HG02938 (cell line): ENCODE measurements at regions not wholly inside any gene's neighbourhood (a gene's known extent, or its start where the extent isn't known, plus 50 kb on each side); places are given as distances from the start of the nearest gene placed in this dataset.

Experiments used
- ATAC-seq: cut with Tn5 transposase; IDR thresholded peaks from one replicate; pipeline ENCODE4 v1.9.1; 2021; ENCODE audit warnings: mild to moderate bottlenecking, moderate library complexity; ENCODE audit not compliant: unreplicated experiment

DNA sequence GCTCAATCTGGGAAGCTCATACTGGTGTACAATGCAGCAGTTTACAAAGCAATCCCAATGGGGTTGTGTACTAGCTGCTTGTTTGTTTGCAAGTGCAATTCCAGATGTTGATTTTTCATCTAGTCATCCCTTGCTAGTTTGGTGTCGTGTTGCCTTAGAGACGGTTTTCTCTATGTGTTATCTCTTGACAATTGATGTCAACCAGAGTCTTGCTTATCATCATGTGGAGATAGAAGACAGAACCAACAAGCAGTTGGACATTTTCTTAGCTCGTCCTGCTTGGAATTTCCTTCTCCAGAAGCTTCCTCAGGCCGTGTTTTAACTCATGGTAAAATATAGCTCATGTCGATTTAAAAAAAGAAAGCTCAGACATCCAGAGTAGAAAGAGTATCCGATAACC is 262.0 kb upstream of the KCNH8 start:
- ATAC-seq, result no peak

DNA sequence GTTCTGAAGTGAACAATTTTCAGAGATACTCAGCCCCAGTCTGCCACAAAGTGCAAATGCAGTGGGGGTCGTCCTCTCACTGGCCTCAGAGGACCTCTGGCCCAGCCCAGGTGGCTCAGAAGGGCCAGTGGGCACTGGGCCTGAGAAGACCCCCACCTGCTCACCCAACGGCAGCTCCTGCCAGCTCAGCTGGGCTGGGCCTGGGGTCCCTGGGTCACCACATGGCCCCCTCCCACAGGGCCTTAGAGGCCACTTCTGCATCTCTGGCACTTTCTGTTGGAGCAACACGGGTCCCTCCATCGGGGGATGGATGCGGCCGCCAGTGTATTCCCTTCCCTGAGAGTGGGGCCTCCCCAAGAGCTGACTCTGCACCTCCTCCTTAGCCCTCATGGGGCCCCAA is 262.7 kb upstream of the KCNH8 start:
- ATAC-seq, result no peak

DNA sequence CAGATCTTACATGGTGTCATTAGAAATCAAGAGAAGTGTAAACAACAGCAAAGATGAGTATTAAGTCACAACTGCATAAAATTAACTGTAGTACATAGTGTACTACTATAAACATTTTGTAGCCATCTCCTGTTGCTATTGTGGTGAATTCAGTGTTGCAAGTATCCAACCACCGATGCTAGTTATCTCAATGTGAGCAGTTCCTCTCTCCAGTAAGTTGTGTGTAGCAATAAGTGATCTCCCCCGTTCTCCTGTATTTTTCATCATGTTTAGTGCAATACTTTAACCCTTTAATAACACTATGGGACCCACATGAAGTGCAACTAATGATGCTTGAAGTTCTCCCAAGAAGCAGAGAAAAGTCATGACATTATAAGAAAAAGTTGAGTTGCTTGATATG is 264.7 kb upstream of the KCNH8 start:
- no peak for ATAC-seq

DNA sequence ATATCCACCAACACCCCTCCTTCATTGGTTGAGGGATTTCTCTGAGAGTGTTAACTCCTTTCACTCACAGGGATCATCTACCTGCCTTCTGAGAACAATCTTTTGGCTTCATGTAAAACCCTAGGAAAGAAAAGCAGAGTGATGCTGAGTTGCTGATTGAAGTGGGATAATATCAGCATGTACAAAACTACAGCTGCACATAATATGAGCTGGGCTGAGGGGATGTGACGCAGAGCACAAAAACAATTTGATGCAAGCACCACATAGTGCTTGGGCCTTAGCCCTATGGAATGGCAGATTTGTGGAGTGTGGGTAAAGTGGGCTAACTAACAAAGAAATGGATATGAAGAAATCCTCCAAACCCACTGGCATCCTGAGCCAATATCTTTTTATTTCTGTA is 267.6 kb upstream of the KCNH8 start:
- ATAC-seq, result no peak

DNA sequence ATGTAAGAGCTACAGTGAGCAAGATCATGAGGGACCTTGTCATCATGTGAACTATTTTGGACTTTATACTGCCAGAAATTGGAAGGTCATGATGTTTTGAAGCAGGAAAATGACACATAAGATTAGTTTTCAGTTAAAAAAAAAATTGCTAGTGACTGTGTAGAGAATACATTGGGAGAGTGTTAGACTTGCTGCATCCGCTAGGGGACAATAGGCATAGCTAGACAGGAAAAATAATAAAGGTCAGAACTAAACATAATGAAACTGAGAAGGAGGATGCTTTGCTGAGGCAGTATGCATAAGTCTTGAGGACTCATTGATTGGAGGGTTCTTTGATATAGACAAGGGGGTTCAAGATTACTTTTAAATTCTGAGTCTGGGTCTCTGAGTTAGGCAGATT is 275.8 kb upstream of the KCNH8 start:
- ATAC-seq, result no peak

DNA sequence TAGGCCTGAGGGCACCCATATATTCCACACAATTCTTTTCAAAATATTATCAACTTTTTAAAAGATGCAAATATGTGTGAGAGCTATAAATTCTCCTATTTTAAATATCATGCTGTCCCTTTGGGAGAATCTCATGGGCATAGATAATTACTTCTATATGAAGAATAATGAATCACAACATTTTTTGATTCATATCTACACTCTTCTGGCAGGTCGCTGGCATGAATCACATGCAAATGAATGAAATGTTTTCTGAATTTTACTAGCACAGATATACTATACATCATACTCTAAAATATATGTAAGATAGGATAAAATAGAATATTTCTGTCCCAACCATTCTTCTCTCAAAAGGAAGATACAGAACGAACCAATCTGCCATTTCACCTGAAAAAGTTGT is 277.7 kb upstream of the KCNH8 start:
- ATAC-seq, result no peak

DNA sequence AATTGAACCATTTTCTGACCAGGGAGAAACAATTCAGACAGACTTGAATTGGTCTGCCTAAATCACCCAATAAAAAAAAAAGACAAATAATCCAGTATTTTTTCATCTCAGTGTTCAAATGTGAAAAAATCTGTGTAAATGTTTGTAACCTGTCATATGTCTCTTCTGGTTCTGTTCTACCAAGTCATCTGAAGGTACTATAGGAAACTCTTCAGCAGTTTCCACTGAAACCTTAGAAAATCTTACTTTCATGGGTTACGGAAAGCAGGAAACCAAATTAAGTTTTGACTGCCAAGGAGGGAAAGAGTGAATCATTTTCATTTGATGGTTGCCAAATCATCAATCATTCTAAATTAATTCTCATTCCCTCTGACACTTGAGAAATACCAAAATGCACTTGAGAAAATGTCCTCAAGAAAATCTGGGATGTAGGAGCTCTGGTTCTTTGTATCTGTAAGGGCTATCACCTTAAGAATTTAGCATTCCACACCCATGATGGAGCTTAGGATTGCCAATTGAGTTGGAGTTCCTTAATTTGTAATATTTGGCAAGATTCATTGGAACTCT is 278.2 kb upstream of the KCNH8 start:
- no peak for ATAC-seq

DNA sequence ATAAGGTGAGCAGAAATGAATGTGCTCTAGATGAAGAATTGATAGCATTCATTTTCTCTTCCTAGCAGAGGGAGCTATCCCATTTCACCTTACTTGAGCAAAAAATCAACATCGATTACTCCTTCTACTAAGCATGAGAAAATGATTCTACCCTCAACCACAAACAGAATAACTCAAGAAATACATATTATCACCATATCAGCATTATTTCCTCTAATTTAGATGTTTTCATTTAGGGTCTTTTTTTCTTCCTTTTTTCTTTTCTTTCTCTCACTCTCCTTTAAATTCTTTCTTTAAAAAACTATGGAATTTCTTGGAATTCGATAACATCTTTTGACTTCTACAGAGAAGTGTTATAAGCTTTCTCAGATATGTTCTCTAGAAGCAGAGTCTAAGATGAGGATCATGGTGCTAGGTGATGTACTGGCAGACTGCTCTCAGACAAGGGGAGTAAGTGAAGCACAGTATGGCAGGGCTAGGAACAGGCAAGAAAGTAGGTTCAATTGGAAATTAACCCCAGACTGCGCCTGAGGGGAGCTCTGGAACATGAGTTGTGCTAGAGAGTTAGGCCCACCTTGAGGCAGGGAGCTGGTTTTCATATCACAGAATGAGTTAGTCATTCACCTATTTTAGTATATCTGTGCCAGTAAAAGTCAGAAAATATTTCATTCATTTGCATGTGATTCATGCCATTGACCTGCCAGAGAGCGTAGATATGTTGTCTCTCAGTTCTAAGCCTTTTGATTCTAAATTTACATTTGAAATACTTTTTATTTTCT is 279.2 kb upstream of the KCNH8 start:
- ATAC-seq, result no peak

DNA sequence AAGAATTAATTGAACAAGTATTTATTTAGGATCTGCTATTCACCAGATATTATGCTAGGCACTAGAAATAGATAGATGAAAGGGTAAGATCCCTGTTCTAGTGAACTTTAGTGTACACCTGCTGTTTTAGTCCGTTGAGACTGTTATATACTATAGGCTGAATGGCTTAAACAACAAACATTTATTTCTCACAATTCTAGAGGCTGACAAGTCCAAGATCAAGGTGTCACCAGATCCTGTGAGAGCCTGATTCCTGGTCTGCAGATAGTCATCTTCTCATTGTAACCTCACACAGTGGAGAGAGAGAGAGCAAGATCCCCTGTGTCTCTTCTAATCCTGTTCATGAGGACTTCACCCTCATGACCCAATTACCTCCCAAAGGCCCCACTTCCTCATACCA is 281.4 kb upstream of the KCNH8 start:
- no peak for ATAC-seq

DNA sequence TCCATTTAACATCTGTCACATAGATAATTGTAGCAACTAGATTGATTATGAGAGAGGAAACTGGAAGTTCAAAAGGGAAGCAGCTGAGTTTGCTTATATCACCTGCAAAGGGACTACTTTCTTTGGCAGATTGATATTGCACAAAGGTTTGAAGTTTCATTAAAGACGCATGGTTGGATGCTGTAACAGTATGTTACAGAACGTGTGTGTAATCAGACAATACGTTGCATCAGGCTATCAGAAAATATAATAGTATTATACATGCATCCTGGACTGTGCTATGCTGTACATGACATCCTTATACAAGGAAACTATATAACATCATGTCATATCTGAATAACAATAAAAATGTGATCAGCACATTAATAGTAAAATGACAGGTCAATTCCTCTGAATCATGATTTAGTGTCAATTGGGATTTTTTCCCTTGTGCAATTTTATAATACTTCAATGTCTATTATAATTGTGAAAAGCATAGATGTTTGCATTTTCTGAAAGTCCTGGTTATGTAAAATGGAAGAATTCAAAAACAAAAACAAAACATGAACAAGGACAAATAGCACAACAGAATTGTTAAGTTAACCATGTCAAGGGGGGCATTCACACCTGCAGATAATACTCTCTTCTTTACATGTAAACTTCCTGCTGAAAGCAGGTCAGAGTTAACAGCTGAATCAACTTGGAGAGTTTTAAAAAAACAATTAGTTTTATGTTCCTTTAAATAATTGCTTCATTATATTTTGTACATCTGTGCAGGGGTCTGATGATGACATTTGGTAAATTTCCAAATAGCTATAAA is 283.2 kb upstream of the KCNH8 start:
- no peak for ATAC-seq

DNA sequence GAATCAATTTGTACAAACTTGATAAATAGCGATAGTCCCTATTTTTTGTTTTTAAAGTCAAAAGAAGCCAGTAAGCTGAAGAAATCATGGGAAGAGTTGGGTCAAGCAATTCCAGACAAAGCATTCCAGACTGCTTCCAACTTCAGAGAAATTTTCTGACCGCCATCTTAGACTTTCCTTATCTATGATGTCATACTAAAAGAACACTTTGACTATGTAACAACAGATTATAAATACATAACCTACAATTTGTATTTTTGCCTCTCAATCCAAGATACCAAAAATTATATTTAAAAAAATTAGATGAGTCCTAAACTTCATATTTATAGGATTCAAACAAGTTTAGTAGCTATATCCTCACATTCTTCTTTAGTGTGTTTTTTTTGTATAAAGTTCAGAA is 286.2 kb upstream of the KCNH8 start:
- no peak for ATAC-seq

DNA sequence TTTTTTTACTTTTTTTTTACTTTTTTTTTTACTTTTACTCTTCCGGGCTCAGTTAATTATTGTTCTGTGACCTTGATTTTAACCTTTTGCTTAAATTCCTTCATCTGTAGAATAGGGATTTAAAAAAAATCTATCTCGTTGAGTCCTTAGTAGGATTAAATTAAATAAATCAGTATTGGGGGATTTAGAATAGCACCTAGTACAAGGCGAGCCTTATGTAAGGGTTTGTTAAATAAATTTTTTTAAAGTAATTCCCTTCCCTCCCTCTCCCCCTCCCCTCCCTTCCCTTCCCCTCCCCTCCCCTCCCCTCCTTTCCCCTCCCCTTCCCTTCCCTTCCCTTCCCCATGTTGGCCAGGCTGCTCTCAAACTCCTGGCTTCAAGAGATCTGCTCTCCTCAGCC is 287.2 kb upstream of the KCNH8 start:
- no peak for ATAC-seq

DNA sequence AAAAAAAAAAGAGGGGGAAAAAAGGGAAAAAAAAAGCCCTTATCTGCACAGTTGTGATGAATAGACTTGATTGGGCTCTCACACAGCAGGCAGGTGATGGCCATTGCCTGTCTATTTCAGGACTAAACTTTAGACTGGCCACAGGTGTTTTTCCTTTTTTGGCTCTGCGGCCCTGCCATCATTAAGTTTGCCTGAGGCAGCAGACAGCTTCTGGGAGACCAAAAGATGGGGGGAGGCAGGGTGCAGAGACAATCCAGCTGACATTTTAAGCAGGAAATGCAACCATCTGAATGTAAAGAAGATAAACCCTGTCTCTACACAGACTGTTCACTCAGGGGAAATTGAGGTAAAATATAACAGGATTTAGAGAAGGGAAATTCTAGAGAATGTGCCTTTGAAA is 295.0 kb upstream of the KCNH8 start:
- no peak for ATAC-seq

DNA sequence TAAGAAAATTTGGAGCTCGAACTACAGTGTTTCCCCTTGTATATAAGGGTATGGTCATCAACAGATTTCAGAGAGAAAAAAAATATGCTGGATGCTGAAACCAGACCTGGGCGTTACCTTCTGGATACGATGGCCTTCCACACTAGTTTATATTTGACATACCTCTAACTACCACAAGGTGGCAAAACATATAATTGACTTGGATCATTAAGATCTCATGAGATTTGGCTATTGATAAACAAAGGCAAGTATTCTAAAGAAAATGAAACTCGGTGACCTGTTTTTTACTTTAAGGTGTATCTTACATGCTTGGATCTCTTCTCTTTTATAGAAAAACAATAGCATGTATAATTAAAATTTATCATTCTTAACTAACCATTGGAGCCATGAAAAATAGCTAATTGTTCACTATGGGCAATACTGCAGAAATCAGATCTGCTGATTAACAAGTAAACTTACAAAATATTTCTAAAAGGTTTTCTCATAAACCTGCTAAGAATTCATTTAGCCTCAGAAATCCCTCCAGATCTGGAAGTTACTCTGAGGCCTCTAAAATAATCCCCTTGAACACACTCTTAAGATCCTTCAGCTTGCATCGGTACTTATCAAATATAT is 300.6 kb upstream of the KCNH8 start:
- no peak for ATAC-seq

DNA sequence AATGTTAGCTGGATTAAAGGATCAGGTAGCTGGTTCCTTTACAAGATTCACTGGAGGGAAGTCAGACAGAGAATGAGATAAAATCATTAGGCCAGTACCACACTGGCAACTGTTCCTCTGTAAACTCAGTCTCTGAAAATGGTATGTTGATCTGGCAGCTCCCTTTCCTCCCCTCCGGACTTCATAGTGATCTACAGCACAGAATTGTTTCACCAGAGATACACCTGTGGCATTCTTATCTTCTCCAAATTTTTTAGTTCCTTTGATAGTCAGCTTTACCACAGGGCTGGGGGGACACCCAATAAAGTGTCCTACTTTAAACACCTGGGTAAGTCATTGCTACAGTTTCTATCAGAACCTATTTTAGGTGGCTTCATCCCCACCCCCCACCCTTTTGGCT is 304.3 kb upstream of the KCNH8 start:
- no peak for ATAC-seq

DNA sequence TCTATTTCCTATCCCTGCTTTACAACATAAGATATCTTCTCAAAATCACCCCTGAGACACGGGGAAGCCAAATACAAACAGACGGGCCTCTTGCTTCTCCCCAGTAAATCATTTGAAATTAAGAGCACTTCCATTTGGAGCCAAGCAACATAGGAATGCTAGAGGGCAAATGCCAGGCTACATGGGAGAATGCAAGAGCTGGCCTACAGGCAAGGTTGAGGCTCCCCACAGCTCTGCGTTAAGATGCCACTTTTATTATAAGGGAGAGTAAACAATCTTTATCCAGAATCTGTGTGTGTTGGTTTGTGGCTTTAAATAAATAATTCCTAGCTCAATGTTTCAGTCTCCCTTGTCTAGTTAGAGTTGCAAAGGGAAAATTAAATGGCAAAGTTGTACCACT is 305.1 kb upstream of the KCNH8 start:
- ATAC-seq, result no peak

DNA sequence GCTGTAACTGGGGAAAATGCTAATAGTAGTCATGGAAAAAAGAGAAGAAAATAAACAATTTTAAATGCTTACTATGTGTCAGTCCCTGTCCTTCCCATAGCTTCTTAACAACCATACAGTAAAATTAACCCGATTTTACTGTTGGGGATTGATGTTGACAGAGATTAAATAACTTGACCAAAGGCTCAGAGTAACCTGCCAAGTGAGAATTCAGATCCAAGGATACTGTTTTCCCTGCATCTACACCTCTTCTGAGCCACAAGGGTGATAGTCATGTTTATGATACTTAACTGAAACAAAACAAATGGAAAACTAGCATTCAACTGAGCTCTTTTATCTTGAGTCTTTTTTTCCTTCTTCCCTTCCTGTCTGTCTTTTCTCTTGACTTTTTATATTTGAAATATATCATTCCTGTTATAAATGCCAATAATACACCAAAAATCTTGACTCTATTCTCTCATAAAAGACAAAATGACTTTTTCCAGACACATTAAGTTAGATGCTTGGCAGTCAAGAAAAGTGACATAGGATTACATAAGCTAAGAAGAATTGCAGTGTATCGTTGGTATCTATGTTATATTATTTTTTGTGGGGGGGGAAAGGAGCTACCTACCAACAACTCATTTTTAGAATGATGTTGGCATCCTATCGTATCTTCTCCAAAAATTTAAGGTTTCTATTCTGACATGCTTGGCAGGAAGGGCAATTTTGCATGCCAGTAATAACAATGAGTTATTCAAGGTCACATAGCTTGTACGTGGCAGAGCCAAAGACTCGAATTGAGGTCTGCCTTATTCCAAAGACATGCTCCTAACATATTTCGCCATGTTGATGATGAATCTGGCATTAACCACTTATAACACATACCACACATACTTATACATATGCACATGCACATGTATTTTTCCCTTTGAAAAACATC is 306.6 kb upstream of the KCNH8 start:
- no peak for ATAC-seq

DNA sequence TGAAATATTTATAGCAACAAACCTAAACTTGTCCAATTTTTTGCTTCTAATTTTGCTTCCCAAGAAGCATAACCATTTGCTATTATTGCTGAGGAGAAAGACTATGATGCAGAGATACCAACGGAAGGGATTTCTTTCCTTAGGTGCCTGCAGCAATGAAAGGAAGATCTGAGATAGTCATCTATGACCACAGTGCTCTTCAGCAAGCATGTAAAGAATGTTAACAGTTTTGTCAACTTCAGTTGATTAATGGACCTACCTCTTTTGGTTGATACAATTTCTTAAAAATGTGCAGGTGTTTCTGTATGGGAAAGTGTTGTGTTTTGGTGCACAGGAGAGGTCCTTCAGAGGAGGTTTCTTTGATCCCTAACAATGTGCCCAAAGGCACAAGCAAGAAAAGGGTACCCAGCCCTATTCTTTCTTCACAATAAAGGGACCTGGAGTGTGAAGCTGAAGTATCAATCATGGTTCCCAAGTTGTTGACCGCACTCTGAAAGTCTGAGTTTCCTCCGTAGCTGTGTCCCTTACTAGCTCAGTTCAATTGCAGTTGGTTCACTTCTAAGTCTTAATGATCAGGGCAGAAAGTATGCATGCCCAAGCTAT is 307.7 kb upstream of the KCNH8 start:
- no peak for ATAC-seq

DNA sequence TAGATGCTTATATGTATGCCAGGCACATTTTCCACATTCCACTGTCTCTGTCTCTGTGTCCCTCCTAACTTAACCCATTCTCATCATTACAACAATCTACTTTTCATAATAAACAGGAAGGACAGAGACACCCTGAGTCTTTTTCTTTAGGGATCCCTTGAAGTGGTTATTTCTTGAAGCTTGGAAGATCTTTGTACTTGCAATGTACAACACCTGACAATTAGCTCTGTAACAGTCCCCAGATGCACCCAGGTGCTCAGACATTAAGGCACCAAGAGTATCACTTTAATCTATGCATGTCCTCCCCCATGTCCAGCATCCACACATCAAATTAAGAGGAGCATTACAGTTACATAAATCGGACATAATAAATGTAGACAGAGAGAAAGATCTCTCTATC is 309.6 kb upstream of the KCNH8 start:
- no peak for ATAC-seq

DNA sequence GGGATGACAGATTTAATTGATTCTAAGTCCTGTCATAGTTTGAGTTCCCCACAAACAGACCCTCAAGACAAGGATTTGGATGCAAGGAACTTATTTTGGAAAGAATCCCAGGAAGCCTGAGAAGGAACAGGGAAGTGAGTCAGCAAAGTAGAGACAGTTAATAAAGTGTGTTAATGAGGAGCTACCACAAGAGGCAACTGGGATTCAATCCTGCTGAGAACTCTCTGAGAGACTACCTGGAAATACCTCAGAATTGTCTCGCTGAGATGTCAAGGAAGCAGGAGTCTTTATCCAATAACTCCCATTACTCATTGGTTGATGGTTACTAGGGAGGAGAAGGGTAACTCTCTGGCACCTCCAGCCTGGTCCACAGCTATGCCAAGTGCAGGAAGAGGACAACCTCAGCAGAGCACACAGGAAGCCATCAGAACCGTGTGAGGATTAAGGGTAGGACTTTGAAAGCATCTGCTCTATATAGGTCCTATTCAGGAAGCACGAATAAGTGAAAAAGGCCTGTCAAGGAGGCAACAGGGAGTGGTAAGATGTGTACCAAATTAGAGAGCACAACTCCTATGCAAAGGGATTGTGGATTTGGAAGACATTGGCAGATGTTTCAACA is 311.1 kb upstream of the KCNH8 start:
- ATAC-seq, result no peak
